Prostate gland (tissue), 2 donors: ENCODE measurements at regions not wholly inside any gene's neighbourhood (a gene's known extent, or its start where the extent isn't known, plus 50 kb on each side); places are given as distances from the start of the nearest gene placed in this dataset.

Experiments
- CTCF ChIP-seq, 4 experiments: fragments of 200-600 bp in 2 of 4; fragments of 450-650 bp in 2 of 4; sonication (generic) in 2 of 4; IDR thresholded peaks; 1 replicate in 3 of 4; 2 replicates in 1 of 4; pipeline ENCODE4 v1.5.1; 2016 to 2019; ENCODE audit warnings: antibody characterized with exemption in 4 of 4, mild to moderate bottlenecking in 2 of 4, moderate library complexity in 2 of 4
- POLR2A ChIP-seq: fragments of 450-650 bp; IDR thresholded peaks from one replicate; pipeline ENCODE4 v1.6.1; 2016; ENCODE audit warnings: antibody characterized with exemption, mild to moderate bottlenecking

DNA sequence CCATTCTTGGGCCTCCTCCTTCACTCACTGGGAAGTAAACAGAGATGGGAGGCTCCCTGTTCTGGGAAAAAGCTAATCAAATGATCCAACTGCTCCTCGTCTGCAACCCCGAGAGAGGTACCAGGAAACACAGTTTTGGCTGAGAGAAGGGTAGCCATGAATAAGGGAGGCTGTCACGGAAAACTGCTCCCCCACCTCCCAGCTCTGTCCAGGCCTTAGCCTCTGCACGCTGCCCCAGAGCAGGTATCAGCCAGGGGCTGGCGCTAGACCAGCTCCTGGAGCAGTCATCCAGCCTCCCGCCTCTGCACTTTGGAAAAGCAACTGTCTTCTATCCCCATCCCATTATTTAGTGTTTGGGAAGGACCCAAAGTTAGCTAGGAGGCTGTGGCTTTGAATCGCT lies 266.1 kb downstream of the NDUFS4 start:
- TF ChIP-seq CTCF (IDR thresholded peaks at IDR 0.05) (no peak), POLR2A (no peak)
